ENCODE measurements at regions not wholly inside any gene's neighbourhood (a gene's known extent, or its start where the extent isn't known, plus 50 kb on each side); places are given as distances from the start of the nearest gene placed in this dataset.
"Not testable (repeated sequence)": the region's sequence is repeated elsewhere in the genome, so short reads cannot be mapped to it uniquely, and the experiment has no call there.

GRCh38 chr11:37483761-37484160, 885.7 kb upstream of the RAG2 start:
- no peak for DNase-seq

- no peak for DNase-seq
These were observed 876.9 kb upstream of the RAG2 start for GRCh38 chr11:37474889-37475288.

GRCh38 chr11:37468344-37468743, 870.3 kb upstream of the RAG2 start:
- no peak for DNase-seq

GRCh38 chr11:37465221-37465620, 867.2 kb upstream of the RAG2 start:
- no peak for DNase-seq

GRCh38 chr11:37459456-37459855, 861.4 kb upstream of the RAG2 start:
- no peak for DNase-seq

- no peak for DNase-seq
These were observed 858.7 kb upstream of the RAG2 start for GRCh38 chr11:37456746-37457145.

- DNase-seq: no peak
These were observed 853.9 kb upstream of the RAG2 start for GRCh38 chr11:37451903-37452302.

GRCh38 chr11:37450613-37451012, 852.6 kb upstream of the RAG2 start:
- no peak for DNase-seq

- DNase-seq: no peak
These were observed 851.1 kb upstream of the RAG2 start for GRCh38 chr11:37449146-37449545.

- no peak for DNase-seq
These were observed 844.5 kb upstream of the RAG2 start for GRCh38 chr11:37442576-37442975.

- DNase-seq: not testable (repeated sequence)
These were observed 833.7 kb upstream of the RAG2 start for GRCh38 chr11:37431633-37432230.

GRCh38 chr11:37430966-37431632, 833.1 kb upstream of the RAG2 start:
- DNase-seq: not testable (repeated sequence)

- no peak for DNase-seq
These were observed 824.5 kb upstream of the RAG2 start for GRCh38 chr11:37422511-37422910.

GRCh38 chr11:37411289-37411688, 813.3 kb upstream of the RAG2 start:
- no peak for DNase-seq

- no peak for DNase-seq
These were observed 811.1 kb upstream of the RAG2 start for GRCh38 chr11:37409124-37409523.

GRCh38 chr11:37407461-37407860, 809.4 kb upstream of the RAG2 start:
- no peak for DNase-seq

- DNase-seq: no peak
These were observed 808.6 kb upstream of the RAG2 start for GRCh38 chr11:37406651-37407050.

- no peak for DNase-seq
These were observed 806.2 kb upstream of the RAG2 start for GRCh38 chr11:37404231-37404630.

GRCh38 chr11:37402663-37403062, 804.6 kb upstream of the RAG2 start:
- no peak for DNase-seq

- DNase-seq: no peak
These were observed 796.3 kb upstream of the RAG2 start for GRCh38 chr11:37394236-37394870.

GRCh38 chr11:37391615-37392014, 793.6 kb upstream of the RAG2 start:
- DNase-seq: no peak

GRCh38 chr11:37390576-37391083, 792.6 kb upstream of the RAG2 start:
- no peak for DNase-seq

- no peak for DNase-seq
These were observed 780.9 kb upstream of the RAG2 start for GRCh38 chr11:37378958-37379357.

GRCh38 chr11:37372667-37373066, 774.6 kb upstream of the RAG2 start:
- no peak for DNase-seq

Data from activated naive CD4-positive, alpha-beta T cell (primary cell).